GM18508 (cell line): ENCODE measurements at regions not wholly inside any gene's neighbourhood (a gene's known extent, or its start where the extent isn't known, plus 50 kb on each side); places are given as distances from the start of the nearest gene placed in this dataset.
"Not testable (repeated sequence)": the region's sequence is repeated elsewhere in the genome, so short reads cannot be mapped to it uniquely, and the experiment has no call there.

Experiments
- ATAC-seq: cut with Tn5 transposase; IDR thresholded peaks from one replicate; pipeline ENCODE4 v1.9.1; 2021; ENCODE audit warnings: moderate number of reproducible peaks; ENCODE audit not compliant: insufficient read depth, unreplicated experiment

DNA sequence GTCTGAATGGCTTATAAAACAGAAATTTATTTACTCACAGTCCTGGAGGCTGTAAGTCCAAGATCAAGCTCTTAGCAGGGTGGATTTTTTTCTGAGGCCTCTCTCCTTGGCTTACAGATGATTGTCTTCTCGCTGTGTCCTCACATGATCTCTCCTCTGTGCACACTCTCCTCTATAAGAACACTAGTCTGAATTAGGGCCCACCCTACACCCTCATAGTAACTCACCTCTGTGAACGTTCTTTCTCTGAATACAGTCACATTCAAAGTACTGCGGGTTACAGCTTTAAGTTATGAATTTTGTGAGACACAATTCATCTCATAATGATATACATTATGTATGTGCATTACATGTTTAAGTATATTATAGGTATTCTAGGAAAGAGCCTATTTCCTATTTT is 135.7 kb upstream of the ATXN7L3B start:
- ATAC-seq = no peak

DNA sequence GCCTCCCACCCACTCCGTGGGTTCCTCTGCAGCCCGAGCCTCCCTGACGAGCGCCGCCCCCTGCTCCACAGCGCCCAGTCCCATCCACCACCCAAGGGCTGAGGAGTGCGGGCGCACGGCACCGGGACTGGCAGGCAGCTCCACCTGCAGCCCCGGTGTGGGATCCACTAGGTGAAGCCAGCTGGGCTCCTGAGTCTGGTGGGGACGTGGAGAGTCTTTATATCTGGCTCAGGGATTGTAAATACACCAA is 134.5 kb upstream of the ATXN7L3B start:
- not testable (repeated sequence) for ATAC-seq

DNA sequence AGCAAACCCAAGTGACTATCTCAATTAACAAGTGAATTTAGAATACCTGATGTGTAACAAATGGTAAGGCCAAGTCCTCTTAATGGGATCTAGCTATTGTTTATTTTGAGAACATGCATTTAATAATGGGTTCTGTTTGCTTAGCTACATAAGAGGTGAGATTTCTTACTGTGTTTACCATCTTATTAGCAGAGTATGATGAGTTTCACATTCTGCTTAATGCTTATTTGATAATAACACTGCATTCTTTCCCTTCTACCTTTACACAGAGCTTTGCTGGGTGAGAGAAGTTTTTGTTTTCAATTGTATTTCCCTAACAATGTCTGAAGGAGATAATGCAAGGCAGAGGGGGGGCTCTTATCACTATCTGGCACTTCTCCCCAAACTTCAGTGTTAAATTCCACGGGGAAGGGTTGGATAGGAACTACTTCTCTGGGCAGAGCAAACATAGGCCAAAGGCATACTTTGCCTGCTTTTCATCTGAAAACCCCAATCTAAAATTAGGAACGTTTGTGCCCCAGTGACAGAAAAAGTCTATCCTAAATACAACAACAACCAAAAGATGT is 129.0 kb upstream of the ATXN7L3B start:
- ATAC-seq = no peak

DNA sequence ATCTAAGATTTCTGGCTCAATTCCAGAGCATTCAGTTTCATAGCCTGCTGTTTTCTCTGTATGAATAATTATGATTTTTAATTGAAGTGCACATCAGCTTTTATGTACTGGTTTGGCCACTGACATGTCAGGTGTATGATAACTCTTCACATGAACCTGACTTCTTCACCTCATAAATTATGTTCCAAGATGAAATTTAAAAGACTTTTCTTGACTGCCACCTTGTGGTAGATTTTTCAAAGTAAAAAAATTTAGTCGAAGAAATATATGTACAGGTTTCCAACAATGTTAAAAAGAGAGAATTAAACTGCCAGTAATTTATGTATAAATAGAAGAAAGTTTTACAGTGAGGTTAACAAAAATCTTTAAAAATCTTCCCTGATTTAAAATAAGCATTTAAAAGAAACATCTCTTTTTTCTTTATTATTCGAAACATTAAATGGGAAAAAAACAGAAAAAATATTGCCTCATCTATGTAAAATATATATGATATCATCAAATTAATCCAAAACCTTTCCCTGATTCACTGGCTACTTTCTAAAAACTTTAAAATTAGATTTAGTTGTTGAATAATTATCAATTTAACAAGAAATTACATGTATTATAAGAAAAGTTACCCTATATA is 124.9 kb upstream of the ATXN7L3B start:
- no peak for ATAC-seq

DNA sequence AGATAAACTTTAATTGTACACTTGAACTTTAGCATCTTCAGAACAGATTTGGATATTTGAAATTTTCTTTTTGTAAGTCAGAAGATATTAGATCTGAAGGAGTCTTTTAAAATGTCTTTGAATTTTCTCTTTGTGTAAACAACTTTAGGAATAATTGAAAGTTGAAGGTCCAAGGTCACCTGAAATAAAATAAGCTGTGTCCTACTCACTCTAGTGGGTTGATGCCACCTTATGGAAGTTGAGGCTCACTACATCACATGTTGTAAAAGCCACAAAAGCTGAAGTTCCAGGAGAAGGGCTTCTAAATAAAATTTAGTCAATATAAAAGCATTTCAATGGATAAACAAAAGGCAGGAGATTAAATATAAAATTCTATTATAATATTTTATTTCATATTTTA is 122.0 kb upstream of the ATXN7L3B start:
- no peak for ATAC-seq

- ATAC-seq = no peak
These were observed 119.1 kb upstream of the ATXN7L3B start for GRCh38 chr12:74418573-74418972.

DNA sequence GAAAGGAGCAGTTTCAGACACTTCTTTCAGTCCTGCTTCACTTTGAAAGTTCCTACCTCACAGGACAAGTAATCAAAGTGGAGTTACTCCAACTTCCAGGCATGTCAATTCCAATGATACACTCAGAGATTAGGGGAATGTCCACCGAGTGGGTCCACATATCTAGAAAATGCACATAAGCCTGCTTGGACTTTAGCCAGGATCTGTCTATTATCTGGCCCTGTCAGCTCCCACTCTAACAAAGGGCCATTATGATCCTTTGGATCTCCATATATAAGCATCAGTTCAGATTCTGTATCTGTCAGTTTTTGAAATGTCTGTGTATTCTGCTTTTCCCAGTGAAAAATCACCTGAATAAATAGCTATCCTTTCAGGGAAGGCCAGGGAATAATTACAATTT is 112.9 kb upstream of the ATXN7L3B start:
- ATAC-seq = no peak

GRCh38 chr12:74426091-74426490 is 111.5 kb upstream of the ATXN7L3B start:
- no peak for ATAC-seq

DNA sequence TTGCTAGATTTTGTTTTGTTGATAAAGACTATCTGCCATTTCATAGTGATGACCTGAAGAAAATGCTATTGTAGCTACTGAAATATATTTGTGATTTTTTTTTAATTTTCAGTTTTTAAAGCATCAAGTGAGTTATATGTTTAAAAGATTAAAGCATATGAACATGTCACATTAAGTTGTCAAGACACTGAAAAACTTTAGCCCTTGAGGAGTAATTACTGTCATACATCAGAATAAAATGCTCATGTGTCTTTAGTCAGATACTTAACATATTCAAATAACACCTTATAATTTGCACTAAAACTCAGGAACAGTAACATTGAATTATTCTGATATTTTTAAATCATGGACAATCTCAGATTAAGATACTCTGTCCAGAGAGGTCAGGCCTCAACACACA is 108.1 kb upstream of the ATXN7L3B start:
- no peak for ATAC-seq

GRCh38 chr12:74431801-74432200 is 105.8 kb upstream of the ATXN7L3B start:
- ATAC-seq = no peak

- no peak for ATAC-seq
These were observed 97.2 kb upstream of the ATXN7L3B start for GRCh38 chr12:74440469-74440868.

- no peak for ATAC-seq
These were observed 95.8 kb upstream of the ATXN7L3B start for GRCh38 chr12:74441872-74442271.

- no peak for ATAC-seq
These were observed 91.2 kb upstream of the ATXN7L3B start for GRCh38 chr12:74446466-74446865.

GRCh38 chr12:74449872-74450271 is 87.8 kb upstream of the ATXN7L3B start:
- no peak for ATAC-seq

- no peak for ATAC-seq
These were observed 83.5 kb upstream of the ATXN7L3B start for GRCh38 chr12:74454109-74454508.

DNA sequence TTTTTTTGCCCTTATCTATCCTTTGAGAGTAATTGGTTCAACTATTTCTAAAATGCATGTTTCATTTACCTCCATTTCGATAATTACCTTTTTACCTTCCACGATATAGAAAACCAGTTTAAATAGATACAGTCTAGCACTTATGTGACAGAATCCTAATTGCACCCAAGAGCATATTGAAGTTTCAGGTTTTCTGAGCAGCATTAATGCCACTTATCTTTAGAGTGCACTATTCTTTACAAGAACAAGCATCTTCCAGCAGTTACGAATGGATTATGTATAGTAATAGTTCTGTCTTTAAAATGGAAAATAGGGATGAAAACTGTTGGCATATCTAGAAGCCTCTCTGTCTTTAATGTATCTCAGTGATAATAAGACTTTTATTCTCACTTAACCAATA is 82.2 kb upstream of the ATXN7L3B start:
- no peak for ATAC-seq

GRCh38 chr12:74456431-74456830 is 81.2 kb upstream of the ATXN7L3B start:
- no peak for ATAC-seq

DNA sequence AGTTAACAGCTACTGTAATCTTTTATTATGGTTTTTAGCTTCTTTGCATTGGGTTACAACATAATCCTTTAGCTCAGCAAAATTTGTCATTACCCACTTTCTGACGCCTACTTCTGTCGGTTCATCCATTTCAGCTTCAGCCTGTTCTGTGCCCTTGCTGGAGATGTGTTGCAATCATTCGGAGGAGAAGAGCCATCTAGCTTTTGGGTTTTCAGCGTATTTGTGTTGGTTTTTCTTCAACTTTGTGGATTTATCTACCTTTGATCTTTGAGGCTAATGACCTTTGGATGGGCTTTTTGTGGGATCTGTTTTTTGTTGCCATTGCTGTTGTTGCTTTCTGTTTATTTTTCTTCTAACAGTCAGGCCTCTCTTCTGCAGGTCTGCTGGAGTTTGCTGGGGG is 69.2 kb upstream of the ATXN7L3B start:
- ATAC-seq = no peak

DNA sequence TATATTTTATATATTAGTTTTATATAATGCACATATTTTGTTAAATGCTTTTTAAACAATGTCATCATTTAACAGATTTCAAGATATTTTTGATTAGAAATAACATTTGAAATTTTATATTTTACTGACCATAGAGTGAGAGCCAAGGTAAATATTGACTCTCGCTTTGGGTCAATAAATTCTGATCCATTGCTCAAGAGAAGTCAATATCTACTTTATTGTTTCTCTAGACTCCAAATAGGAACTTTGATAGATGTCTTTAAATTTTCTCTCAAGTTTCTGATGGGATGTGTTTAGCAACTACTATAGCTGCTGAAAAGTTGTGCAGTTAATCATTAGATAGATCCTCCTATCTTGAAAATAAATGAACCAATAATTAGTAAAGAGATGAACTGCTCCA is 61.4 kb upstream of the ATXN7L3B start:
- ATAC-seq = no peak

DNA sequence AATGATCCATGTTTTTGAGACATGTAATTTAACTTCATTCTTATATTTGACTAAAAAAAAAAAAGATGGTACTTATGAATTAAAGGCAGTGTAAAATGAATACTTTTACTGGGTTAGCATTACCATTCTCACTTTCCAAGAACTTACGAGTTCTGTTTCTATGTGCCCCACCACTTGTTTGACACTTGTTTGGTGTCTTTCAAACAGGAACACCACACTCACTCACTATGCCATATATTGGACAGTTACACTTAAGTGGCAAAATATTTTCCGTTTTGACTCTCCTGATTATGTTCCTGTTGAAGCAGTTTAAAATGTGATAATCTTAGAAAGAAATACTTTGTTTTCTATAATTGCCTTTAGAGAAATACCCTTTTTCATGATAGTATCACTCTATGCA is 56.6 kb upstream of the ATXN7L3B start:
- no peak for ATAC-seq

GRCh38 chr12:74482115-74482514 is 55.5 kb upstream of the ATXN7L3B start:
- no peak for ATAC-seq

GRCh38 chr12:74483057-74483456 is 54.6 kb upstream of the ATXN7L3B start:
- no peak for ATAC-seq
